Astrocyte (in vitro differentiated cells and primary cell): ENCODE measurements at regions not wholly inside any gene's neighbourhood (a gene's known extent, or its start where the extent isn't known, plus 50 kb on each side); places are given as distances from the start of the nearest gene placed in this dataset.
"Not testable (repeated sequence)": the region's sequence is repeated elsewhere in the genome, so short reads cannot be mapped to it uniquely, and the experiment has no call there.

ENCODE experiments used
- DNase-seq: peaks from one replicate; pipeline ENCODE4 v3.0.0-alpha.2; 2010; ENCODE audit warnings: low read depth
- FAIRE-seq: peaks from 2 replicates; lab custom pipeline; 2011; peaks lifted over from hg19 to GRCh38; lab: Jason Lieb, UNC
- H2AFZ ChIP-seq: 2 replicates; pipeline ENCODE4 v1.6.0; 2012; ENCODE audit warnings: low read depth, low read length, inconsistent platforms
- H3K27ac ChIP-seq: 2 replicates; pipeline ENCODE4 v1.5.1; 2011; ENCODE audit warnings: low read depth, low read length, inconsistent platforms
- H3K27me3 ChIP-seq: 2 replicates; pipeline ENCODE4 v1.6.0; 2011; ENCODE audit warnings: low read length, inconsistent platforms; ENCODE audit not compliant: insufficient read depth
- H3K36me3 ChIP-seq: 2 replicates; pipeline ENCODE4 v1.5.1; 2011; ENCODE audit warnings: low read length, inconsistent platforms; ENCODE audit not compliant: insufficient read depth
- H3K4me1 ChIP-seq: 2 replicates; pipeline ENCODE4 v1.5.1; 2011; ENCODE audit warnings: low read length, inconsistent platforms; ENCODE audit not compliant: insufficient read depth
- H3K4me2 ChIP-seq: 2 replicates; pipeline ENCODE4 v1.6.0; 2012; ENCODE audit warnings: low read length, inconsistent platforms
- H3K4me3 ChIP-seq: 2 replicates; pipeline ENCODE4 v1.5.1; 2011; ENCODE audit warnings: low read depth, mild to moderate bottlenecking, low read length, inconsistent platforms; ENCODE audit not compliant: insufficient read depth
- H3K79me2 ChIP-seq: 2 replicates; pipeline ENCODE4 v1.6.0; 2012; ENCODE audit warnings: mild to moderate bottlenecking, low read length, inconsistent platforms; ENCODE audit not compliant: insufficient read depth
- H3K9ac ChIP-seq: 2 replicates; pipeline ENCODE4 v1.6.0; 2012; ENCODE audit warnings: mild to moderate bottlenecking, low read length, inconsistent platforms
- H3K9me3 ChIP-seq: 2 replicates; pipeline ENCODE4 v1.5.1; 2012; ENCODE audit warnings: low read depth, mild to moderate bottlenecking, low read length, inconsistent platforms; ENCODE audit not compliant: insufficient read depth
- H4K20me1 ChIP-seq: 2 replicates; pipeline ENCODE4 v1.6.0; 2012; ENCODE audit warnings: low read length, inconsistent platforms; ENCODE audit not compliant: insufficient read depth
- H3K27ac Mint-ChIP-seq: one replicate; pipeline ENCODE4 v1.8.0; 2021; ENCODE audit warnings: mild to moderate bottlenecking, mixed read lengths; ENCODE audit not compliant: unreplicated experiment
- H3K27me3 Mint-ChIP-seq: one replicate; pipeline ENCODE4 v1.8.0; 2021; ENCODE audit warnings: low read depth, mixed read lengths; ENCODE audit not compliant: unreplicated experiment
- H3K36me3 Mint-ChIP-seq: one replicate; pipeline ENCODE4 v1.8.0; 2021; ENCODE audit warnings: low read depth, mixed read lengths; ENCODE audit not compliant: unreplicated experiment
- H3K4me1 Mint-ChIP-seq: one replicate; pipeline ENCODE4 v1.8.0; 2021; ENCODE audit warnings: low read depth, mixed read lengths; ENCODE audit not compliant: unreplicated experiment
- H3K4me3 Mint-ChIP-seq: one replicate; pipeline ENCODE4 v1.8.0; 2021; ENCODE audit warnings: mild to moderate bottlenecking, moderate library complexity, mixed read lengths; ENCODE audit not compliant: unreplicated experiment
- H3K9me3 Mint-ChIP-seq: one replicate; pipeline ENCODE4 v1.8.0; 2021; ENCODE audit warnings: mild to moderate bottlenecking, mixed read lengths; ENCODE audit not compliant: unreplicated experiment
- EZH2 ChIP-seq: IDR thresholded peaks from 2 replicates; pipeline ENCODE4 v1.6.1; 2012; ENCODE audit warnings: mild to moderate bottlenecking, low read length, inconsistent platforms; ENCODE audit not compliant: insufficient read depth
- TF ChIP-seq, protein P1 (sequence below): IDR thresholded peaks from 2 replicates; pipeline ENCODE4 v1.5.1; 2011; ENCODE audit warnings: low read depth, mild to moderate bottlenecking, inconsistent platforms, low read length, moderate library complexity; ENCODE audit not compliant: insufficient read depth

DNA sequence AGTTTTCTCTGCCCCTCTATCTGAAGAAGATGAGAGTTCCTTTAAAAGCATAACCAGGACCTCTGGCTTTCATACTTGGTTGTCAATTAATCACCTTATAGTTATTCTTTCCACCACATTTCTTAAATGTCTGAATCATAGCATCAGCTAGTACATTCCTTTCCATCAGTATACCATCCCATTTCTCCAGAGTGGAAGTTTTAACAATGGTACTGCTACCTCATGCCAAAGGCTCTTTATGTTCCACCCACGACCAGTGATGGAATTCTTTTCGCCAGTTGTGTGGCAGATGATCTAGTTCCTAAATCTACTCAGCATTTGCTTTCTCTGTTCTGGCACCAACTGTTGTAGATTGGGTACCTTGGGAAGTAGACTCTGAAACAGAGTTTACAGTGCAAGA is 379.8 kb downstream of the ZNF674 start:
- Histone ChIP-seq H3K9ac (no peak overlapping the region), H3K4me2 (peak overlapping the region; percentile 61), H3K27me3 (no peaks in the 10 kb centered on the region), H3K79me2 (no peaks in the 10 kb centered on the region), H3K4me1 (peaks cover 14% of the 10 kb centered on the region), H3K9me3 (no peaks in the 10 kb centered on the region), H3K4me3 (no peak overlapping the region), H2AFZ (no peak overlapping the region), H3K36me3 (no peaks in the 10 kb centered on the region), H4K20me1 (no peaks in the 10 kb centered on the region), H3K27ac (peak overlapping the region; percentile 49)
- no peak for TF ChIP-seq EZH2
- TF ChIP-seq, protein P1, sequence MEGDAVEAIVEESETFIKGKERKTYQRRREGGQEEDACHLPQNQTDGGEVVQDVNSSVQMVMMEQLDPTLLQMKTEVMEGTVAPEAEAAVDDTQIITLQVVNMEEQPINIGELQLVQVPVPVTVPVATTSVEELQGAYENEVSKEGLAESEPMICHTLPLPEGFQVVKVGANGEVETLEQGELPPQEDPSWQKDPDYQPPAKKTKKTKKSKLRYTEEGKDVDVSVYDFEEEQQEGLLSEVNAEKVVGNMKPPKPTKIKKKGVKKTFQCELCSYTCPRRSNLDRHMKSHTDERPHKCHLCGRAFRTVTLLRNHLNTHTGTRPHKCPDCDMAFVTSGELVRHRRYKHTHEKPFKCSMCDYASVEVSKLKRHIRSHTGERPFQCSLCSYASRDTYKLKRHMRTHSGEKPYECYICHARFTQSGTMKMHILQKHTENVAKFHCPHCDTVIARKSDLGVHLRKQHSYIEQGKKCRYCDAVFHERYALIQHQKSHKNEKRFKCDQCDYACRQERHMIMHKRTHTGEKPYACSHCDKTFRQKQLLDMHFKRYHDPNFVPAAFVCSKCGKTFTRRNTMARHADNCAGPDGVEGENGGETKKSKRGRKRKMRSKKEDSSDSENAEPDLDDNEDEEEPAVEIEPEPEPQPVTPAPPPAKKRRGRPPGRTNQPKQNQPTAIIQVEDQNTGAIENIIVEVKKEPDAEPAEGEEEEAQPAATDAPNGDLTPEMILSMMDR = no peak
- Mint-ChIP-seq H3K4me1 (peaks cover 16% of the 10 kb centered on the region), H3K36me3 (no peaks in the 10 kb centered on the region), H3K9me3 (peaks cover 2% of the 10 kb centered on the region), H3K27ac (peak overlapping the region; percentile 85), H3K4me3 (no peak overlapping the region), H3K27me3 (no peaks in the 10 kb centered on the region)
- DNase-seq (peak; percentile 85), FAIRE-seq (peak; percentile 63)

DNA sequence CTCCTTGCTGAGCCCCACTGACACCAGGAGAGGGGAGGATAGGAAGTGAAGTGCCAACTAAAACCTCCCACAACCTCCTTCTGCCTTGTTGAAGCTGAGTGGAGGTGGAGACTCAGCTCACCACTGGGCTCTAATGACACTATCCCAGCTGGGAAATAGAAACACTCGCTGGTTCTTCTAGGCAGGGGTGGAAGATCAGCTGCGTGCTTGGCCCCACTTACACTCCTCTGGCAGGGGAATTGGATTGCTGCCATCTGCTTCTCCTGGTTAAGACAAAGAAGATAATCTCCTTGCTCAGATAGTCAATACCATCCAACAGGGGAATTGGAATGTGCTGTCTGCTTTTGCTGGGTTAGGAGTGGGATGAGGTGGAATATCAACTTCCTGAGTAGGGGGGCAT is 392.5 kb downstream of the ZNF674 start:
- H2AFZ ChIP-seq = no peak overlapping the region
- no peak overlapping the region for H3K27ac ChIP-seq
- no peaks in the 10 kb centered on the region for H3K36me3 Mint-ChIP-seq
- H3K4me3 Mint-ChIP-seq = no peak overlapping the region
- no peaks in the 10 kb centered on the region for H3K9me3 ChIP-seq
- H3K9ac ChIP-seq = no peak overlapping the region
- FAIRE-seq = no peak
- no peaks in the 10 kb centered on the region for H4K20me1 ChIP-seq
- no peaks in the 10 kb centered on the region for H3K4me1 ChIP-seq
- no peaks in the 10 kb centered on the region for H3K79me2 ChIP-seq
- peak overlapping the region; percentile 47 for H3K27ac Mint-ChIP-seq
- TF ChIP-seq, protein P1 = no peak
- no peak for TF ChIP-seq EZH2
- H3K9me3 Mint-ChIP-seq = no peaks in the 10 kb centered on the region
- H3K36me3 ChIP-seq = no peaks in the 10 kb centered on the region
- H3K27me3 ChIP-seq = no peaks in the 10 kb centered on the region
- no peak overlapping the region for H3K4me2 ChIP-seq
- peaks cover 5% of the 10 kb centered on the region for H3K4me1 Mint-ChIP-seq
- H3K4me3 ChIP-seq = no peak overlapping the region
- no peaks in the 10 kb centered on the region for H3K27me3 Mint-ChIP-seq
- no peak for DNase-seq

DNA sequence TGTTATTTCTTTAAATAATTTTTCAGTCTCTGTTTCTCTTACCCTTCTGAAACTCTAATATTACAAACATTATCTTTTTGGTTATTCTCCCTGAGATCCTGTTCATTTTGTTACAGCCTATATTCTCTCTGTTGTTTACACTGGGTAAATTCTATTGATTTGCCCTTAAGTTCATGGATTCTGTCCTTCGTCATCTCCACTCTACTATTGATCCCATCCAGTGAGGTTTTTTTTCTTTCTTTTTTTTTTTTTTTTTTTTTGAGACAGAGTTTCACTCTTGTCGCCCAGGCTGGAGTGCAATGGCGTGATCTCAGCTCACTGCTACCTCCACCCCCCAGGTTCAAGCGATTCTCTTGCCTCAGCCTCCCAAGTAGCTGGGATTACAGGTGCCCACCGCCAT is 393.9 kb downstream of the ZNF674 start:
- not testable (repeated sequence) for H3K36me3 ChIP-seq, H3K9me3 Mint-ChIP-seq, H3K4me1 ChIP-seq, H4K20me1 ChIP-seq, FAIRE-seq, H3K79me2 ChIP-seq, H3K27me3 ChIP-seq, H3K27ac ChIP-seq, H3K4me2 ChIP-seq, H3K9ac ChIP-seq, H3K36me3 Mint-ChIP-seq, H3K27ac Mint-ChIP-seq, DNase-seq, H3K4me1 Mint-ChIP-seq, H3K9me3 ChIP-seq, H3K4me3 Mint-ChIP-seq, H3K27me3 Mint-ChIP-seq, H2AFZ ChIP-seq, H3K4me3 ChIP-seq
